ENCODE measurements at regions not wholly inside any gene's neighbourhood (a gene's known extent, or its start where the extent isn't known, plus 50 kb on each side); places are given as distances from the start of the nearest gene placed in this dataset.

DNA sequence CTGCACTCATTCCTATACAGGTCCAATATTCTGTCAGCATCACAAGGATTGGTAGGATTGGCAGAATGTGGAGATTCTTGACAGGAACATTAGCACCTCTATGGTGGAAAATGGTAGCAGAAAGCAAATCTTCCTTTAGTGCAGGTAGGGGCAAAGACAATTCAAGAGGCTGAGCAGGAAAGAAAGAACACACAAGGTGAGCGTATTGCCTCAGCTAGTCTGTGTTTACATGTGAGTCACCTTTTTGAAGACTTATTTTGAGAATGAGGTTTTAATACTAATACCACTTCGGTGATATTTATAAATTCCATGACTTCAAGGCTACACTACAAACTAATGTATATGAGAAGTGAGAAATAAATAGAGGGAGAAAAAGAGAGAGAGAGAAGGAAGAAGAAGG lies 717.0 kb downstream of the BRINP1 start:
- no peak overlapping the region for H3K27ac Mint-ChIP-seq
- H2AFZ ChIP-seq (ENCODE audit: low read length): no peak overlapping the region
- DNase-seq: no peak

More for the DNA sequence above, 717.0 kb downstream of the BRINP1 start:
- H4K91ac ChIP-seq (ENCODE audit: insufficient read length, low read depth, low read length): no peak overlapping the region
- Mint-ChIP-seq H3K36me3 (ENCODE audit: insufficient read depth in 1 of 3, low read depth in 3 of 3) (no peaks in the 10 kb centered on the region; a peak in 1 of 7 replicates), H3K4me1 (no peaks in the 10 kb centered on the region), H3K27me3 (ENCODE audit: low read depth) (no peaks in the 10 kb centered on the region), H3K9me3 (no peaks in the 10 kb centered on the region), H3K4me3 (no peak overlapping the region)
- no peak overlapping the region for H3K56ac ChIP-seq (ENCODE audit: insufficient read length, low read depth, low read length)
- no peaks in the 10 kb centered on the region for H4K20me1 ChIP-seq (ENCODE audit: control insufficient read depth, insufficient read depth, insufficient read length)
- no CpG with 5 or more reads among the region's 2 CpGs for WGBS (ENCODE audit: extremely low coverage, insufficient read length, low lambda C conversion rate)
- H2BK12ac ChIP-seq (ENCODE audit: insufficient read length, low read depth, low read length): no peak overlapping the region
- H3K18ac ChIP-seq (ENCODE audit: insufficient read length, low read depth, low read length): no peak overlapping the region
- no peak overlapping the region for H3K4ac ChIP-seq (ENCODE audit: low read depth, low read length)
- no peak overlapping the region for H3K23ac ChIP-seq (ENCODE audit: insufficient read length, low read depth, low read length)
- H2BK15ac ChIP-seq (ENCODE audit: low read depth, low read length): no peak overlapping the region
- H3K14ac ChIP-seq (ENCODE audit: insufficient read depth, low read length): no peak overlapping the region
- H2BK5ac ChIP-seq (ENCODE audit: insufficient read length, low read length): no peak overlapping the region
- H4K5ac ChIP-seq (ENCODE audit: insufficient read length, low read depth, low read length): no peak overlapping the region
- H3K27me3 ChIP-seq (ENCODE audit: insufficient read depth, low read length): no peaks in the 10 kb centered on the region
- no peak overlapping the region for H3K27ac ChIP-seq (ENCODE audit: insufficient read length, low read depth, low read length)
- TF ChIP-seq CTCF (conservative IDR thresholded peaks at IDR 0.05): no peak
- no peak overlapping the region for H2AK5ac ChIP-seq (ENCODE audit: insufficient read length, low read length)
- H4K8ac ChIP-seq (replicated peaks; ENCODE audit: insufficient read length, low read depth, low read length): no peak overlapping the region
- H2BK20ac ChIP-seq (ENCODE audit: low read depth, low read length, poor library complexity, severe bottlenecking): no peak overlapping the region
- no peaks in the 10 kb centered on the region for H3K4me1 ChIP-seq (ENCODE audit: insufficient read depth, low read length)
- H3K9me3 ChIP-seq (ENCODE audit: control insufficient read depth, low read depth, low read length): no peaks in the 10 kb centered on the region
- no peak overlapping the region for H3T11ph ChIP-seq (ENCODE audit: low read length)
- H3K79me1 ChIP-seq (ENCODE audit: insufficient read depth, low read depth, low read length, poor library complexity, severe bottlenecking): no peaks in the 10 kb centered on the region
- no peaks in the 10 kb centered on the region for H3K79me2 ChIP-seq (ENCODE audit: insufficient read depth, low read length)
- no peak overlapping the region for H2BK120ac ChIP-seq (ENCODE audit: low read depth, low read length, poor library complexity, severe bottlenecking)
- H3K4me2 ChIP-seq (ENCODE audit: insufficient read depth, insufficient read length, low read length): no peak overlapping the region
- no peaks in the 10 kb centered on the region for H3K23me2 ChIP-seq (ENCODE audit: insufficient read length, low read depth, low read length, poor library complexity, severe bottlenecking)
- no peak overlapping the region for H3K9ac ChIP-seq (ENCODE audit: extremely low read depth, insufficient read length, low read length)

All from H9 (cell line).